GM19238 (cell line): ENCODE measurements at regions not wholly inside any gene's neighbourhood (a gene's known extent, or its start where the extent isn't known, plus 50 kb on each side); places are given as distances from the start of the nearest gene placed in this dataset.
"Not testable (repeated sequence)": the region's sequence is repeated elsewhere in the genome, so short reads cannot be mapped to it uniquely, and the experiment has no call there.

ENCODE experiments used
- DNase-seq: peaks from one replicate; pipeline ENCODE4 v3.0.0; 2011; ENCODE audit warnings: low spot score; ENCODE audit not compliant: insufficient read length

DNA sequence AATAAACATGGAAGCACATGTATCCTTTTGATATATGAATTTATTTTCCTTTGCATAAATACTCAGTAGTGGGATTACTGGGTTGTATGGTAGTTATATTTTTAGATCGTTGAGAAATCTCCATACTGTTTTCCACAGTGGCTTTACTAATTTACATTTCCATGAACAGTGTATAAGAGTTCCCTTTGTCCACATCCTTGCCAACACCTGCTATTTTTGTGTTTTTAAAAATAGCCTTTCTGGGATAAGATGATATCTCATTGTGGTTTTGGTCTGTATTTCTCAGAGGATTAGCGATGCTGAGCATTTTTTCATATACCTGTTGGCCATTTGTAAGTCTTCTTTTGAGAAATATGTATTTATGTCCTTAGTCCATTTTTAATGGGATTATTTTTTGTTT, 329.2 kb upstream of the KITLG start:
- DNase-seq, result no peak

GRCh38 chr12:88908345-88908744, 328.1 kb upstream of the KITLG start:
- no peak for DNase-seq

DNA sequence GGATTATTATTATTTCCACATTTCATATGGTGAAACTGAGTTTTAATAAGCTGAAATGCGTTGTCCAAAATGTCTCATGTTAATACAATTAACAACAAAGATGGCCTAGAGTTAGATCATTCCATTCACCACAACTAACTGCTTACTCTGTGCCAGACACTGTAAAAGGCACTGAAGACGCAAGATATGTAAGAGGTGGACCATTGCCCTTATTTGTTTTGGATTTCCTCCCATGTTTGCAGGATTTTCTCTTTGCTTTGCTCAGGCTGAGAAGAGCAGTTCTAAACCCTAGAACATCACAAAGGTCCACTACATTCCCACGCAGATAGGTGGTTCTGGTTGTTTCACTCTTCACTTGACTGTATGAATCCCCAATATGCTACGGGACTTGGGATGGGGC, 324.4 kb upstream of the KITLG start:
- no peak for DNase-seq

GRCh38 chr12:88903333-88903732, 323.1 kb upstream of the KITLG start:
- no peak for DNase-seq

DNA sequence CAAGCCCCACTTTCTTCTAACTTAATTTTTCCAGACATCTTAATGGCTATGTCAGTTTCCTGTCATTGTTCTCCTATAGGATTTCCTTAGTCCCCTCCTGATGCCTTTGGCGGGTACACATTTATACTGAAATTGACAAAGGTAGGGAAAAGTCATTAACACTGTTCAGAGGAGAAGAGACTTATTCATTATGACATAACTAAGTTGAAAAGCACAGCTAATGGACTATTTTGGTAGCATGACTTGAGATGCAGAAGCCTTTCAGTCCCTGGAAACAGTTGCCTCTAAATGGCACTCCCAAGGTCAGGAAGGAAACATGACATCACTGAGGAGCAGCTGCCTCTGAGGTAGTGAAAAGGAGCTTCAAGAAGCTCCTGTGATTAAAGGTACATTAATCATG, 317.5 kb upstream of the KITLG start:
- DNase-seq, result no peak

DNA sequence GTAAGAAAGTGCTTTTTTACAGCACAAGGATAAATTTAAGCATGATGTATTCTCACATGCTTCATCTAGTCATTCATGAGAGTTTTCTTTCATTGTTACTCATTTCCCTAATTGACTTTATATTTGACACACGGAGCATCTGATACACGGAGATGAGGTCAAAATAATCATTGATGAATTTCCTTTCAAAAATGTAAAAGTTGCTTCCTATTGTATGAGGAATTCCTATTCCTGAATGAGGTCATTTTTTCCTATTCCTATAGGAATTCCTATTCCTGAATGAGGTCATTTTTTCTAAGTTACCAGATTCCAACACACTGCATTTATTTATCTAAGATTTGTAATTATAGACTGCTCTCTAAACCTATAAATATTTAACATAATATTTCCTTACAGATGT, 316.7 kb upstream of the KITLG start:
- no peak for DNase-seq

DNA sequence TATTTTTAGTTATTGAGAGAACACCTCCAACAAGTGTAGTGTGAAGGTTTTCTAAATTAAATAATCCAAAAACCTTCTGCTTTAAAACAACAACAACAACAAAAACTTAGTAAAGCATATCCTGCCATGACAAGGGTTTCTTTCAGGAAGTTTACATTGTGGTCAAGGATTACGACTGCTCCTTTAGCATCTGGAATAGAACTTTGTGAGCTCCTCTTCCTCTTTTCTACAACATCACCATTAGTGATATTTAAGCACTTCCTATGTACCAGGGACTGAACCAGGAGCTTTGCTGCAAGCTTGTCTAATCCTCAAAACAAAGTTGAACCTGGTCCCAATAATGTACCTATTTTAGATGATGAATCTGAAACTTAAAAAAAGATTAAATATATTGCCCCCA, 315.4 kb upstream of the KITLG start:
- no peak for DNase-seq

GRCh38 chr12:88893801-88894200, 313.5 kb upstream of the KITLG start:
- no peak for DNase-seq

GRCh38 chr12:88891434-88891833, 311.2 kb upstream of the KITLG start:
- not testable (repeated sequence) for DNase-seq

- no peak for DNase-seq
Measured at GRCh38 chr12:88889326-88890110, 309.2 kb upstream of the KITLG start.

GRCh38 chr12:88884600-88884999, 304.3 kb upstream of the KITLG start:
- no peak for DNase-seq

GRCh38 chr12:88882662-88883061, 302.4 kb upstream of the KITLG start:
- no peak for DNase-seq

- no peak for DNase-seq
Measured at GRCh38 chr12:88880051-88880450, 299.8 kb upstream of the KITLG start.

GRCh38 chr12:88878295-88878694, 298.0 kb upstream of the KITLG start:
- DNase-seq, result no peak

GRCh38 chr12:88876857-88877256, 296.6 kb upstream of the KITLG start:
- DNase-seq, result no peak

DNA sequence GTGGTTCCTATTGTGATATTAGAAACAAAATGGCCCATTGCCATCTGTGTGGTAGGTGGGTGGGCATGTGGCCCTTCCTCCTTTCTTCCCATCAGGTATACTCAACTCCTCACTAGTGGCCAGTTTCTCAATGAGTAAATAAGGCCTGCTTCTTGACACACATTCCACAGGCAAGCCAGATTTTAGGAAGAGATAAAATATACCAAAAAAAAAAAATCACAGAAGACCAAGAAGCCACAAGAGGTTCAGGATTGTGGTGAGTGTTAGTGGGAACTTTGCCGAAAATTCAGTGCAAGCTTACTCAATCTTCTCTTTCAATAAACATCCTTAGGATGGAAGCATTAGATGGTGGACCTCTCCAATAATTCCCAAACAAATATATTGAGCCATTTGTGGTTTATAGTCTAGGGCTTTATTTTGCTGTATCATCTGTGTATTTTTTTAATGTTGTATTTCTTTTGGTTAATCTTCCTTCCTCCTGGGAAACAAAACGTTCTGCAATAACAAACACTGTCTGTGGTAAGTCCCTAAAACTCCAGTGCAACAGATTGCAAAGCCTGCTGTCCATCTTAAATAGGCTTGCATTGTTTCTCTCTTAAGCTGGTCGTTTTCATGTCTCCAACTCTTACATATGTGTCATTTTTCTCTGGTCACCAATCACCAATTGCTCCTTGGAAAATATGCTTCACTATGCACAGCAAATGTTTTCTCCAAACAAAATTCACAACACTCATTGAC, 289.9 kb upstream of the KITLG start:
- no peak for DNase-seq

DNA sequence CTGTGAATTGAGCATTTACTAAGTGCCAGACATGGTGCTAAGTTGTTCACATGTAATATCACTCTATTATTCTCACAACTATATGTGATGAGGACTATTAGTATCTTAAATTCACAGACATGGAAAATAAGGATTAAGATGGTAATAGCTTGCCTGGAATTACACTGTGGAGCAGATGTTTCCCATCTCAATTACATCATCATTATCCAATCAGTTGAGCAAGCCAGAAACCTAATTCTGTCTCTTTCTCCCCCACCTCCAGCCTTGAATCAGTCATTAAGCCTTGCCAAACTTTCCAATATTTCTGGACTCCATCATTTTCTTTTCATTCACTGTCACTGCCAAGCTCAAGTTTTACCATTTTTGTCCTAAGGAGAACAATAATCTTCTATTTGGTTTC, 287.8 kb upstream of the KITLG start:
- no peak for DNase-seq

DNA sequence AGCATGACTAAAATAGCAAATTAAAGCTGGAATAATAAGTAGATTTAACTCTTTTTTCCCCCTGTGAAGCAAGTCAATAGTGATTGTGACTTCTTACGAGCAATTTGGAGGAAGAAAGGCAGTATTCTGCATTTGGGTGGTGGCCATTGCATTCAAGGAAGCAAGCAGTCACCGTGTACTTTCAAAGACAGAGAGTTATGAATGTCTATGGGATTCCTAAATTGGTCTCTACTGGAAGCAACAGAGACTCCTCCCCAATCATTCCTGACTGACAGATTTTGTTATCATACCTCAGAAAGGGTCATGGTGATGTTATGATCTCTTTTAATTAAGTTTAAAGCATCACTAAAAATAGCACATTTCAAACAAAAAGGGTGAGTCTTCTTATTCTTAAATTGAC, 287.2 kb upstream of the KITLG start:
- no peak for DNase-seq

DNA sequence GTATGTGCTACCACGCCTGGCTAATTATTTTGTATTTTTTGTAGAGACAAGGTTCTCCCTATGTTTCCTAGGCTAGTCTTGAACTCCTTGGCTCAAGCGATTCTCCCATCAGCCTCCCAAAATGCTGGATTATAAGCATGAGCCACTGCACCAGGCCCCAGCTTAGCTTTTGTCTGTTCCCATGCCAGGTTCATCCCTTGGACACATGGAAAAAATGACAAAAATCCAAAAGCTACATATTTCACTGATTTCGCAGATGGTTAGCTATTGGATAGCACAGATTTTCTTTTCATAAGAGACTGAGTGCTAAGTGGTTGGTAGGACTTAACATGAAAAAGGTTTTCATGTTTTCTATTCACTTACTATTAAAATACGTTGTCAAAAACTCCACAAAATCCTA, 286.6 kb upstream of the KITLG start:
- DNase-seq, result no peak

- no peak for DNase-seq
Measured at GRCh38 chr12:88865537-88865936, 285.3 kb upstream of the KITLG start.

- no peak for DNase-seq
Measured at GRCh38 chr12:88860851-88861250, 280.6 kb upstream of the KITLG start.

- DNase-seq, result no peak
Measured at GRCh38 chr12:88856201-88856600, 275.9 kb upstream of the KITLG start.

DNA sequence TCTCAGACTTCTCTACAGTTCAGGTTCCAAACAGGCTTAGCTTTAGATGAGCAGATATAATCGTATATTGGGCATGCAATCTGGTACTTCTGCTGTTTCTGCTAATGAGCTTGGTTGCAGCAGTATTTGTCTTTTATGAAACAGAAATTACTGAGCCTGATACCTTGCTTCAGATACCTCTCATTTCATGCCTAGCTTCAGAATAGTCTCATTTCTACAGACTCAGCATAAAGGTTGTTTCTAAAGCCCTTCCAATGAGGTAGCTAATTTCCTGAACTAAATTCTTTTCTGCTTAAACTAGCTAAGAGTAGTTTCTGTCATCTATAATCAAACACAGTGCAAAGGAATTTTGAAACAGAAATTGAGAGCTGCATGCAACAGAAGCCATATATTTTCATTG, 275.0 kb upstream of the KITLG start:
- DNase-seq, result no peak
